ENCODE measurements at regions not wholly inside any gene's neighbourhood (a gene's known extent, or its start where the extent isn't known, plus 50 kb on each side); places are given as distances from the start of the nearest gene placed in this dataset.
"Not testable (repeated sequence)": the region's sequence is repeated elsewhere in the genome, so short reads cannot be mapped to it uniquely, and the experiment has no call there.

DNA sequence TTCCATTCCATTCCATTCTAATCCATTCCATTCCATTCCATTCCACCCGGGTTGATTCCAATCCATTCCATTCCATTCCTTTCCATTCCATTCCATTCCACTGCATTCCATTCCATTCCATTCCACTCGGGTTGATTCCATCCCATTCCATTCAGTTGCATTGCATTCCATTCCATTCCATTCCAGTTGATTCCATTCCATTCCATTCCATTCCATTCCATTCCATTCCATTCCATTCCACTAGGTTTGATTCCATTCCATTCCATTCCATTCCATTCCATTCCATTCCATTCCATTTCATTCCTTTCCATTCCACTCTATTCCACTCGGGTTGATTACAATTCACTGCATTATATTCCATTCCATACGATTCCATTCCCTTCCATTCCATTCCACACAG lies 1136.9 kb downstream of the RPIA start:
- not testable (repeated sequence) for ATAC-seq, H3K4me3 ChIP-seq

DNA sequence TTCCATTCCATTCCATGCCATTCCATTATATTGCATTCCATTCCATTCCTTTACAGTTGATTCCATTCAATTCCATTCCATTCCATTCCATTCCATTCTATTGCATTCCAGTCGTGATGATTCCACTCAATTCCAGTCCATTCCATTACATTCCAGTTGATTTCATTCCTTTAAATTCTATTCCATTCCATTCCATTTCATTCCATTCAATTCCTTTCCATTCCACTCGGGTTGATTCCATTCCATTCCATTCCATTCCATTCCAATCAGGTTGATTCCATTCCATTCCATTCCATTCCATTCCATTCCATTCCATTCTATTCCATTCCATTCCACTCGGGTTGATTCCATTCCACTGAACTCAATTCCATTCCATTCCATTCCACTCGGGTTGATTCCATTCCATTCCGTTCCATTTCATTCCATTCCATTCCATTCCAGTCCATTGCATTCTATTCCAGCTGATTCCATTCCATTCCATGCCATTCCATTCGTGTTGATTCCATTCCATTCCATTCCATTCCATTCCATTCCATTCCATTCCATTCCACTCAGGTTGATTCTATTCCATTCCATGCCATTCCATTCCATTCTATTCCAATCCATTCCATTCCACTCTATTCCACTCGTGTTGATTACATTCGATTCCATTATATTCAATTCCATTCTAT lies 1137.6 kb downstream of the RPIA start:
- intact Hi-C loops (cut with DNase I); H3K36me3 ChIP-seq (replicated peaks in 1 of 2; ENCODE audit: insufficient read depth in 1 of 2, low read depth in 2 of 2); H3K4me1 ChIP-seq; H3K27ac ChIP-seq; H3K4me3 ChIP-seq; ATAC-seq; DNase-seq; H3K27me3 ChIP-seq: not testable (repeated sequence)
- whole genome bisulfite sequencing, 2 donors = 41 to 44% methylated on average over 8 of the region's 8 CpGs
- H3K9me3 ChIP-seq = peaks cover 0 to 28% (median 0%) of the 10 kb centered on the region in 3 donors

More for the DNA sequence above, 1136.9 kb downstream of the RPIA start:
- H3K27me3 ChIP-seq; H3K4me1 ChIP-seq; intact Hi-C loops (cut with DNase I); DNase-seq; H3K27ac ChIP-seq; H3K36me3 ChIP-seq (replicated peaks in 1 of 2; ENCODE audit: insufficient read depth in 1 of 2, low read depth in 2 of 2): not testable (repeated sequence)
- WGBS, 2 donors = 41 to 47% methylated on average over 4 of the region's 4 CpGs
- peaks cover 0 to 28% (median 0%) of the 10 kb centered on the region in 3 donors for H3K9me3 ChIP-seq

DNA sequence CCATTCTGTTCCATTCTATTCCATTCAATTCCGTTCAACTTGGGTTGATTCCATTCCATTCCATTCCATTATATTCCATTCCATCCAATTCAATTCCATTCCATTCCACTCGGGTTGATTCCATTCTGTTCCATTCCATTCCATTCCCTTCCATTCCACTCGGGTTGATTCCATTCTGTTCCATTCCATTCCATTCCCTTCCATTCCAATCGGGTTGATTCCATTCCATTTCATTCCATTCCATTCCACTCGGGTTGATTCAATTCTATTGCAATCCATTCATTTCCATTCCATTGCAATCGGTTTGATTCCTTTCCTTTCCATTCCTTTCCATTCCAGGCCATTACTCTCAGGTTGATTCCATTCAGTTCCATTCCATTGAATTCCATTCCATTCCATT lies 1138.4 kb downstream of the RPIA start:
- Histone ChIP-seq H3K27ac (no peak overlapping the region), H3K4me1 (no peaks in the 10 kb centered on the region), H3K9me3 (peaks cover 0 to 31% (median 0%) of the 10 kb centered on the region in 3 donors), H3K36me3 (replicated peaks in 1 of 2; ENCODE audit: insufficient read depth in 1 of 2, low read depth in 2 of 2) (no peaks in the 10 kb centered on the region), H3K27me3 (no peaks in the 10 kb centered on the region), H3K4me3 (no peak overlapping the region)
- intact Hi-C loops (cut with DNase I) = no loop called here
- TF ChIP-seq, protein P1, sequence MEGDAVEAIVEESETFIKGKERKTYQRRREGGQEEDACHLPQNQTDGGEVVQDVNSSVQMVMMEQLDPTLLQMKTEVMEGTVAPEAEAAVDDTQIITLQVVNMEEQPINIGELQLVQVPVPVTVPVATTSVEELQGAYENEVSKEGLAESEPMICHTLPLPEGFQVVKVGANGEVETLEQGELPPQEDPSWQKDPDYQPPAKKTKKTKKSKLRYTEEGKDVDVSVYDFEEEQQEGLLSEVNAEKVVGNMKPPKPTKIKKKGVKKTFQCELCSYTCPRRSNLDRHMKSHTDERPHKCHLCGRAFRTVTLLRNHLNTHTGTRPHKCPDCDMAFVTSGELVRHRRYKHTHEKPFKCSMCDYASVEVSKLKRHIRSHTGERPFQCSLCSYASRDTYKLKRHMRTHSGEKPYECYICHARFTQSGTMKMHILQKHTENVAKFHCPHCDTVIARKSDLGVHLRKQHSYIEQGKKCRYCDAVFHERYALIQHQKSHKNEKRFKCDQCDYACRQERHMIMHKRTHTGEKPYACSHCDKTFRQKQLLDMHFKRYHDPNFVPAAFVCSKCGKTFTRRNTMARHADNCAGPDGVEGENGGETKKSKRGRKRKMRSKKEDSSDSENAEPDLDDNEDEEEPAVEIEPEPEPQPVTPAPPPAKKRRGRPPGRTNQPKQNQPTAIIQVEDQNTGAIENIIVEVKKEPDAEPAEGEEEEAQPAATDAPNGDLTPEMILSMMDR (IDR thresholded peaks at IDR 0.05) = no peak
- no peak for TF ChIP-seq POLR2A (IDR thresholded peaks at IDR 0.05)
- WGBS, 2 donors = 49 to 53% methylated on average over 6 of the region's 6 CpGs
- ATAC-seq (no peak), DNase-seq (no peak)

DNA sequence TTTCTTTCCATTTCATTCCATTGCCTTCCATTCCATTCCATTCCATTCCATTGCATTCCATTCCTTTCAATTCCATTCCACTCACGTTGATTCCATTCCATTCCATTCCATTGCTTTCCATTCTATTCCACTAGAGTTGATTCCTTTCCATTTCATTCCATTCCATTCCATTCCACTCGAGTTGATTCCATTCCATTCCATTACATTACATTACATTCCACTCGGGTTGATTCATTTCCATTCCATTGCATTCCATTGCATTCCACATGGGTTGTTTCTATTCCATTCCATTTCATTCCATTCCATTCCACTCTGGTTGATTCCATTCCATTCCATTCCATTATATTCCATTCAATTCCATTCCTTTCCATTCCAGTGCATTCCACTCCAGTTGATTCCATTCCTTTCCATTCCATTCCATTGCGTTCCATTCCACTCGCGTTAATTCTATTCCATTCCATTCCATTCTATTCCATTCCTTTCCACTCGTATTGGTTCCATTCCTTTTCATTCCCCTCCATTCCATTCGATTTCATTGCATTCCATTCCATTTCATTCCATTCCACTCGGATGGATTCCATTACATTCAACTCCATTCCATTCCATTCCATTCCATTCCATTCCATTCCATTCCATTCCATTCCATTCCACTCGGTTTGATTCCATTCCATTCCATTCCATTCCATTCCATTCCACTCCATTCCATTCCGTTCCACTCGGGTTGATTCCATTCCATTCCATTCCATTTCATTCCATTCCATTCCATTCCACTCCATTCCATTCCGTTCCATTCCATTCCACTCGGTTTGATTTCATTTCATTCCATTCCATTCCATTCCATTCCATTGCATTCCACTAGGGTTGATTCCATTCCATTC lies 1139.1 kb downstream of the RPIA start:
- 42 to 56% methylated on average over 14 of the region's 14 CpGs for WGBS, 2 donors
- H3K27me3 ChIP-seq; H3K27ac ChIP-seq; DNase-seq; H3K36me3 ChIP-seq (replicated peaks in 1 of 2; ENCODE audit: insufficient read depth in 1 of 2, low read depth in 2 of 2); H3K4me1 ChIP-seq; intact Hi-C loops (cut with DNase I); H3K4me3 ChIP-seq: not testable (repeated sequence)
- peak; percentile 24 for ATAC-seq
- H3K9me3 ChIP-seq = peaks cover 0 to 37% (median 0%) of the 10 kb centered on the region in 3 donors

DNA sequence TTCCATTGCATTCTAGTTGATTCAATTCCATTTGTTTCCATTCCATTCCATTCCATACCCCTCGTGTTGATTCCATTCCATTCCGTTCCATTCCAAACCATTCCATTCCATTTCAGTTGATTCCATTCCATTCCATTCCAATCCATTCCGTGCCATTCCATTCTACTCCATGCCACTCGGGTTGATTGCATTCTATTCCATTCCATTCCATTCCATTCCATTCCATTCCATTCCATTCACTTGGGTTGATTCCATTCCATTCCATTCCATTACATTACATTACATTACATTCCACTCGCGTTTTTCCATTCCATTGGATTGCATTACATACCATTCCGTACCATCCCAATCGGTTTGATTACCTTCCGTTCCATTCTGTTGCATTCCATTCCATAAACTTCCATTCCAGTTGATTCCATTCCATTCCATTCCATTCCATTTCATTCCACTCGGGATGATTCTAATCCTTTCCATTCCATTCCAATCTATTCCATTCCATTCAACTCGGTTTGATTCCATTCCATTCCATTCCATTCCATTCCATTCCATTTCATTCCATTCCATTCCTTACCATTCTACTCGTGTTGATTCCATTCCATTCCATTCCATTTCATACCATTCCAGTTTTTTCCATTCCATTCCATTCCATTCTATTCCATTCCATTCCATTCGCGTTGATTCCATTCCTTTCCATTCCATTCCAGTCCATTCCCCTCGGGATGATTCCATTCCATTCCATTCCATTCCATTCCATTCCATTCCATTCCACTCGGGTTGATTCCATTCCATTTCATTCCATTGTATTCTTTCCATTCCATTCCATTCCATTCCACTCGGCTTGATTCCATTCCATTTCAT lies 1140.4 kb downstream of the RPIA start:
- Histone ChIP-seq H3K36me3 (replicated peaks in 1 of 2; ENCODE audit: insufficient read depth in 1 of 2, low read depth in 2 of 2) (no peaks in the 10 kb centered on the region), H3K4me3 (no peak overlapping the region), H3K9me3 (peaks cover 0 to 45% (median 0%) of the 10 kb centered on the region in 3 donors), H3K27me3 (no peaks in the 10 kb centered on the region), H3K27ac (no peak overlapping the region), H3K4me1 (no peaks in the 10 kb centered on the region)
- 50 to 60% methylated on average over 17 of the region's 17 CpGs for WGBS, 2 donors
- intact Hi-C loops (cut with DNase I) = no loop called here
- no peak for ATAC-seq
- DNase-seq = no peak
- no peak for TF ChIP-seq POLR2A (IDR thresholded peaks at IDR 0.05)
- TF ChIP-seq, protein P1 (IDR thresholded peaks at IDR 0.05) = no peak

Measured in body of pancreas (tissue), 4 donors.